Stimulated activated CD8-positive, alpha-beta memory T cell treated with anti-CD3 and anti-CD28 coated beads, Interleukin-12 subunit alpha, Interleukin-12 subunit beta, amount 100 ng/mL, for 24 hours (primary cell): ENCODE measurements at regions not wholly inside any gene's neighbourhood (a gene's known extent, or its start where the extent isn't known, plus 50 kb on each side); places are given as distances from the start of the nearest gene placed in this dataset.
"Not testable (repeated sequence)": the region's sequence is repeated elsewhere in the genome, so short reads cannot be mapped to it uniquely, and the experiment has no call there.

Experiments
- DNase-seq: peaks from one replicate; pipeline ENCODE4 v3.0.0-alpha.2; 2020; ENCODE audit errors: extremely low read depth

GRCh38 chr22:22193923-22194322 is 50.7 kb upstream of the VPREB1 start:
- no peak for DNase-seq

- not testable (repeated sequence) for DNase-seq
Observed at GRCh38 chr22:22193462-22193861, 51.1 kb upstream of the VPREB1 start.

GRCh38 chr22:22193006-22193405 is 51.6 kb upstream of the VPREB1 start:
- DNase-seq, result not testable (repeated sequence)

DNA sequence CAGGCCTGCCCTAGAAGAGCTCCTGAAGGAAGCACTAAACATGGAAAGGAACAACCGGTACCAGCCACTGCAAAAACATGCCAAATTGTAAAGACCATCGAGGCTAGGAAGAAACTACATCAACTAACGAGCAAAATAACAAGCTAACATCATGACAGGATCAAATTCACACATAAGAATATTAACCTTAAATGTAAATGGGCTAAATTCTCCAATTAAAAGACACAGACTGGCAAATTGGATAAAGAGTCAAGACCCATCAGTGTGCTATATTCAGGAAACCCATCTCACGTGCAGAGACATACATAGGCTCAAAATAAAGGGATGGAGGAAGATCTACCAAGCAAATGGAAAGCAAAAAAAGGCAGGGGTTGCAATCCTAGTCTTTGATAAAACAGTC is 54.8 kb upstream of the VPREB1 start:
- not testable (repeated sequence) for DNase-seq

GRCh38 chr22:22187863-22188262 is 56.7 kb upstream of the VPREB1 start:
- not testable (repeated sequence) for DNase-seq

- no peak for DNase-seq
Observed at GRCh38 chr22:22187299-22187698, 57.3 kb upstream of the VPREB1 start.

- DNase-seq, result no peak
Observed at GRCh38 chr22:22185844-22186499, 58.6 kb upstream of the VPREB1 start.

DNA sequence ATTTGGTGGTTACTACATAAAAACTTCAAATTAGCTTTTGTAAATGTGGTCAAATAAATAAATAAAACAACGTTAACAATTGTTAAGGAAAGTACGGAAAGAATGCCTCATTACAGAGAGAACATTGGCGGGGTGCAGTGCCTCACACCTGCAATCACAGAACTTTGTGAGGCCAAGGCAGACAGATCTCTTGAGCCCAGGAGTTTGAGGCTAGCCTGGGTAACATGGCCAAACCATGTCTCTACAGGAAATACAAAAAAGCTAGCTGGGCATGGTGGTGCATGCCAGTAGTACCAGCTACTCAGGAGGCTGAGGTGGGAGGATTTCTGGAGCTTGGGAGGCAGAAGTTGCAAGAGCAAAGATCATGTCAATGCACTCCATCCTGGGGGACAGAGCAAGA is 59.4 kb upstream of the VPREB1 start:
- no peak for DNase-seq

GRCh38 chr22:22184277-22184807 is 60.2 kb upstream of the VPREB1 start:
- no peak for DNase-seq

DNA sequence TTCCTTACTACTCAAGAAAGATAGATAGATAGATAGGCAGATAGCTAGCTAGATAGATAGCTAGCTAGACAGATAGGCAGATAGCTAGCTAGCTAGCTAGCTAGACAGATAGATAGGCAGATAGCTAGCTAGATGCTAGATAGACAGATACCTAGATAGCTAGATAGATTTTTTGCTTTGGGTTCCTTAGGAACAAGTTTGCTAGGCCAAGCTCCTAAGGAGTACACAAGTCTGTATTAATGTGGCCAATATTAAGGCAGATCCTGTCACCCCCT is 61.7 kb upstream of the VPREB1 start:
- DNase-seq, result no peak

DNA sequence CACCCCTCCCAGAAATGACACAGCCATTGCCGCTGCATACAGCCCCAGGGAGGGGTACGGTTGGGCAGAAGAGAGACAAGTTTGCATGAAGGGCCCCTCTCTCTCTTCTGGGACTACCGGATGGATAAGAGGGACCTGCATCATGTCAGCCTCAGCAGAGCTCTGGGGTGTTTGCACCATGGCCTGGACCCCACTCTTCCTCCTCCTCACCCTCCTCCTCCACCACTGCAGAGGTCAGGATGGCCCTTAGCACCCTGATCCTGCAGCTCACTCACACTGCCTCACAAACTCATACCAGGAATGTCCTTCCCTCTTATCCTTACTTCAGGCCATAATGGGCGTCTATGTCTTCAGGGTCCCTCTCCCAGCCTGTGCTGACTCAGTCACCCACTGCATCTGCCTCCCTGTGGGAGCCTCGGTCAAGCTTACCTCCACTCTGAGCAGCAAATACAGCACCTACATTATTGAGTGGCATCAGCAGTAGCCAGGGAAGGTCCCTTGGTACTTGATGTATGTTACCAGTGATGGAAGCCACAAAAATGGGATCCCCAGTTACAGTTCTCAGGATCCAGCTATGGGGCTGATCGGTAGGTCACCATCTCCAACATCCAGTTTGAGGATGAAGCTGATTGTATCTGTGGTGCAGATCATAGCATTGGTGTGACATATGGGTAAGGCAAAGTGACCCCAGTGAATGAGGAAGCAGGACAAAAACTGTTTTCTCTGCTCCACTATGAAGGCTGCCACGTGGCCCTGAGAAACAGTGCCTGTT is 62.2 kb upstream of the VPREB1 start:
- DNase-seq, result no peak

GRCh38 chr22:22181341-22181850 is 63.2 kb upstream of the VPREB1 start:
- no peak for DNase-seq

- no peak for DNase-seq
Observed at GRCh38 chr22:22180738-22181285, 63.8 kb upstream of the VPREB1 start.

DNA sequence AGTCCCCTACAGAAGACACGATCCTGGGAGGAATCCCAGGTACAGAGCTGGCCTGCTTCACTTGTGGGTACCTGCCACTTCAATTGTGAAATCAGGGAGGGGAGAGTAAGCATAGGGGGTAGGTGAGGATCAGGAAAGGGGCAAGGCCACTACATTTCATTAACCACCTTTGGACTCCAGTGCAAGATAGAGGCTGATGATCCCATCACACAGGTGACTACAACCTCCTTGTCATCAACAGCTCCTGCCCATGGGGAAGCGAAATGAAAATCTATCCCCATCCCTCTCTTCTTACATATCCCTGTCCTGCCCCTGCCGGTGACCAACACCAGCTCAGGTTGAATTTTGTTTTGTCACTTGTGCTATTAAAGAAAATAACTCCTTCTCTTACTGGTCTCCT is 64.7 kb upstream of the VPREB1 start:
- DNase-seq, result no peak

DNA sequence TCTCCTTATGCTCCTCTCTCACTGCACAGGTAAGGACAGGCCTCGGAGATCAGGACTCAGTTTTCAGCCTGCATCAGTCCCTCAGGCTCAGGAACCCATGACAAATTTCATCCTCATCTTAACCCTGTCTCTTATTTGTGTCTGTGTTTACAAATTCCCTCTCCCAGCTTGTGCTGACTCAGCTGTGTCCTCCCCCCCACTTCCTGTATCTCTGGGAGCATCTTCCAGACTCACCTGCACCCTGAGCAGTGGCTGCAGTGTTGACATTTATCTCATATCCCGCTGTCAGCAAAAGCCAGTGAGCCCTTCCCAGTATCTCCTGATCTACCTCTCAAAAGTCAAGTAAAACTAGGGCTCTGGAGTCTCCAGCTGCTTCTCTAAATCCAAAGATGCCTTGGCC is 65.6 kb upstream of the VPREB1 start:
- DNase-seq, result no peak

GRCh38 chr22:22178355-22178965 is 66.1 kb upstream of the VPREB1 start:
- no peak for DNase-seq

DNA sequence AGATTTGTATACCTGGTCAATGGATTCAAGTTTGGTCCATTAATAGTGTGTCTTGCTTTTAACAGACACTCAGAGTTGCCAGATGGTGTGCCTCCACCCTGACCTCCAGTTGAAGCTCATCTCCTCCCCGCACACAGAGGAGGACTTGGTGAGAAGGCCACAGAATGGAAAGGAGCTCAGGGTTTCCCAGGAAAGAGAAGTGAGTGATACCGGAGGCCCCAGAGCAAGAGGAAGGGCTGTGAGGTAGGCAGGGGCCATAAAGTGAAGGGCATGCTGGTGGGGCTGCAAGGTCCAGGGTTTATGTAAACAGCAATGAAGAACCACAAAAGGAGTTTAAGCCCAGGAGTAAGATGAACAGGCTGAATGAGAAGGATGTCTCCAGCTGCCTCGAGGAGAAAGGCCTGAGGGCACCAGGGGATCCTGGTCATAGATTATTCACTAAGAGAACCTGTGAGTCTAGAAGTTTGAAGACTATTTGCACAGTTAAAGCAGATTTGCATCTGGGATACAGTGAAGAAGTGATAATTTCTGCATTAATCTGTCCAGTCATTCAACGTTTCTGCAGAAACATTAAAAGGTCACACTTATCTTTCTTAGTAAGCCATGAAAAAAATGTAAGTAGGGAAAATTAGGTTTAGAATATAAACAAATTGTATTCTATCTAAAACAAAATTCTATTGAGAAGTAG is 67.5 kb upstream of the VPREB1 start:
- DNase-seq, result no peak

GRCh38 chr22:22172896-22173628 is 71.5 kb upstream of the VPREB1 start:
- DNase-seq, result not testable (repeated sequence)

DNA sequence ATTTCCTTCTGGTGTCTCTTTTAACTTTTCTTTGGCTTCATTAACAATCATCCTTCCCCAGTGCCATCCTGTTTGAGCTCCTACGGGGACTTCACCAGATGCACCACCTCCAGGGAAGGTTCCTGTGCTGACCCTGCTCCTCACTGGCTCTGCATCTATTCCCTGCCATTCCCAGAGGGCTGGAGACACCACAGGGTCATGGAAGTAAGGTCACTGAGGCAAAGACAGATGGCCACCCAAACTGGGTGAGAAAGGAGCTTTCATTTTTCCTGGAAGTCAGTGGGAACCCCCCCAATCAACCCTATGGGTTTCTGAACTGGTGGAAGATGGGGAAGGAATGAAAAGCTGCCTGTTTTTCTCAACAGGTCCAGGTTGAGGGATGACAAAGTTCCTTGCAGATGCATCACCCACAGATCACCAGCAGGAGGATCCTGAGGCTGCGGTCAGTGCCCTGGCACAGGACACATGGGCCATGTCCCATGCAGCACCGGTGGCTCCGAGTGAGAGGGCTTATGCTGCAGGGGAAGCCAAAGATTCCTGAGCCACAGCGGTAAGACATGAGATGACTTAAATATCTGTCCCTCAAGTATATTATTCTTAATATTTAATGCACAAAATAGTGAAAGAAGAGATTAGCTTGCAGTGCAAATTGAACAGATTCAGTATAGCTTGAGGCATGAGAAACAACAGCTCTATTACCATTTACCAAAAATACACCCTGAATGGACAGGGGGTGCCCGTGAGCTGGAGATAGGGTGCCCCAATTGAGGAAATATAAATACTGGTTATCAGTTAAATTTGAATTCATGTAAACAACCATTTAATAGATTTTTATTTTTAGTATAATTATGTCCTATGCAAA is 73.0 kb upstream of the VPREB1 start:
- DNase-seq, result no peak

GRCh38 chr22:22169923-22170322 is 74.7 kb upstream of the VPREB1 start:
- DNase-seq, result no peak
